ENCODE measurements at regions not wholly inside any gene's neighbourhood (a gene's known extent, or its start where the extent isn't known, plus 50 kb on each side); places are given as distances from the start of the nearest gene placed in this dataset.

DNA sequence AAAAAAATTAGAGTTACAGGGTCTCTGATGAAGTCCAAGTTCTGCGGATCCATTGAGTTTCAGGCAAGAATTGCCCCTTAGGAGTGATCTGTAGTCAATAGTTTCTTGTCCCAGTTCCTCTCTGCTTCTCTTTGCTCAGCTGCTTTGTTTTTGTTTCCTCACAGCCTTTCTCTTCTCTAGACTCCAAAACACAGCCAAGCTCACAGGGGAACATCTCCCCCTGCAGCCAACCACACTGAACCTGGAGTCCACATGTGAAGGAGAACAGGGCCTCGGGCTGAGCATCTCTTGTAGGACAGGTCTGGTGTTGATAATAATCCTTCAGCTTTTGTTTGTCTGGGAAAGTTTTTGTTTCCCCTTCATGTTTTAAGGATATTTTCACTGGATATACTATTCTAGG lies 202.6 kb upstream of the ATP10A start:
- TF ChIP-seq EZH2 (IDR thresholded peaks at IDR 0.05; ENCODE audit: low read depth) = no peak
- TF ChIP-seq, protein P1, sequence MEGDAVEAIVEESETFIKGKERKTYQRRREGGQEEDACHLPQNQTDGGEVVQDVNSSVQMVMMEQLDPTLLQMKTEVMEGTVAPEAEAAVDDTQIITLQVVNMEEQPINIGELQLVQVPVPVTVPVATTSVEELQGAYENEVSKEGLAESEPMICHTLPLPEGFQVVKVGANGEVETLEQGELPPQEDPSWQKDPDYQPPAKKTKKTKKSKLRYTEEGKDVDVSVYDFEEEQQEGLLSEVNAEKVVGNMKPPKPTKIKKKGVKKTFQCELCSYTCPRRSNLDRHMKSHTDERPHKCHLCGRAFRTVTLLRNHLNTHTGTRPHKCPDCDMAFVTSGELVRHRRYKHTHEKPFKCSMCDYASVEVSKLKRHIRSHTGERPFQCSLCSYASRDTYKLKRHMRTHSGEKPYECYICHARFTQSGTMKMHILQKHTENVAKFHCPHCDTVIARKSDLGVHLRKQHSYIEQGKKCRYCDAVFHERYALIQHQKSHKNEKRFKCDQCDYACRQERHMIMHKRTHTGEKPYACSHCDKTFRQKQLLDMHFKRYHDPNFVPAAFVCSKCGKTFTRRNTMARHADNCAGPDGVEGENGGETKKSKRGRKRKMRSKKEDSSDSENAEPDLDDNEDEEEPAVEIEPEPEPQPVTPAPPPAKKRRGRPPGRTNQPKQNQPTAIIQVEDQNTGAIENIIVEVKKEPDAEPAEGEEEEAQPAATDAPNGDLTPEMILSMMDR (conservative IDR thresholded peaks at IDR 0.05) = no peak

Measured in PC-9 (cell line).